A673 (cell line): ENCODE measurements at regions not wholly inside any gene's neighbourhood (a gene's known extent, or its start where the extent isn't known, plus 50 kb on each side); places are given as distances from the start of the nearest gene placed in this dataset.

Source experiments
- BruUV-seq: library from RNA; stranded (reverse); fragments of 400-500 nt; replicated peaks from 2 replicates; lab custom pipeline; 2021; lab: Mats Ljungman, UMichigan
- CTCF ChIA-PET: fragments of 300-600 bp; sonication (Branson Sonifier 250); formaldehyde crosslinking; loops from one replicate; lab custom pipeline; 2022; ENCODE audit warnings: antibody characterized with exemption; lab: Charles Lee
- POLR2A ChIA-PET: fragments of 300-600 bp; sonication (Branson Sonifier 250); formaldehyde crosslinking; loops from one replicate; lab custom pipeline; 2022; ENCODE audit warnings: antibody characterized with exemption; ENCODE audit not compliant: low non-redundant PET; lab: Charles Lee
- DNase-seq: peaks from one replicate; pipeline ENCODE4 v3.0.0-alpha.2; 2015; ENCODE audit warnings: low spot score
- H3K27ac ChIP-seq: fragments of 200-600 bp; sonication (generic); 2 replicates; pipeline ENCODE4 v1.5.1; 2016; ENCODE audit warnings: mixed run types, low read depth, mild to moderate bottlenecking, mixed read lengths, antibody characterized with exemption, low read length; ENCODE audit not compliant: poor library complexity, severe bottlenecking
- H3K27me3 ChIP-seq: fragments of 200-600 bp; sonication (generic); replicated peaks from 2 replicates; pipeline ENCODE4 v1.6.1; 2017; ENCODE audit warnings: mixed run types, low read depth, mild to moderate bottlenecking, mixed read lengths, antibody characterized with exemption, low read length; ENCODE audit not compliant: insufficient read depth, poor library complexity
- H3K36me3 ChIP-seq: fragments of 200-600 bp; sonication (generic); 2 replicates; pipeline ENCODE4 v1.6.1; 2016; ENCODE audit warnings: mixed run types, mild to moderate bottlenecking, mixed read lengths, antibody characterized with exemption, low read length; ENCODE audit not compliant: insufficient read depth, poor library complexity, severe bottlenecking
- H3K4me1 ChIP-seq: fragments of 200-600 bp; sonication (generic); 2 replicates; pipeline ENCODE4 v1.6.1; 2017; ENCODE audit warnings: mixed run types, mild to moderate bottlenecking, mixed read lengths, antibody characterized with exemption, low read length; ENCODE audit not compliant: insufficient read depth, poor library complexity, severe bottlenecking
- H3K4me3 ChIP-seq: fragments of 200-600 bp; sonication (generic); 2 replicates; pipeline ENCODE4 v1.5.1; 2016; ENCODE audit warnings: low read depth, mixed run types, mild to moderate bottlenecking, mixed read lengths, low read length; ENCODE audit not compliant: poor library complexity, severe bottlenecking
- H3K9me3 ChIP-seq: fragments of 200-600 bp; sonication (generic); 2 replicates; pipeline ENCODE4 v1.6.1; 2016; ENCODE audit warnings: mixed run types, low read depth, mild to moderate bottlenecking, mixed read lengths, antibody characterized with exemption, low read length; ENCODE audit not compliant: poor library complexity, severe bottlenecking
- CTCF ChIP-seq: fragments of 300-800, 200-600 bp; sonication (generic); conservative IDR thresholded peaks from 2 replicates; pipeline ENCODE4 v1.5.1; 2017; ENCODE audit warnings: low read depth, mild to moderate bottlenecking, antibody characterized with exemption, low read length, moderate library complexity, mixed read lengths
- EZH2 ChIP-seq: fragments of 200-600 bp; sonication (generic); IDR thresholded peaks from 2 replicates; pipeline ENCODE4 v1.6.1; 2017; ENCODE audit warnings: borderline replicate concordance, low read depth, mild to moderate bottlenecking, mixed read lengths, antibody characterized with exemption, low read length; ENCODE audit not compliant: poor library complexity, severe bottlenecking
- intact Hi-C: fragments of 100-400 bp; cut with micrococcal nuclease; formaldehyde crosslinking; loops from one replicate; pipeline ENCODE4 v1.10.0; 2022; ENCODE audit not compliant: unreplicated experiment

- ChIA-PET CTCF (no interaction called here), POLR2A (no interaction called here)
- Histone ChIP-seq H3K4me3 (no peak overlapping the region), H3K27me3 (peaks cover 76% of the 10 kb centered on the region), H3K9me3 (no peaks in the 10 kb centered on the region), H3K36me3 (no peaks in the 10 kb centered on the region), H3K4me1 (peaks cover 22% of the 10 kb centered on the region), H3K27ac (no peak overlapping the region)
- no peak for DNase-seq
- BruUV-seq, result no TSS peak
- intact Hi-C loops, result no loop called here
- TF ChIP-seq EZH2 (no peak), CTCF (no peak)
These were observed 66.3 kb upstream of the ESRRB start for GRCh38 chr14:76309572-76310162.

GRCh38 chr14:76311079-76311758 lies 64.7 kb upstream of the ESRRB start:
- CTCF ChIA-PET, result interaction anchor here (0.7 kb wide), 1 partner anchor 1814 kb away, joined by 3 read pairs; no protein-coding TSS in a partner anchor
- no TSS peak for BruUV-seq
- Histone ChIP-seq H3K9me3 (no peaks in the 10 kb centered on the region), H3K4me1 (peaks cover 27% of the 10 kb centered on the region), H3K27ac (no peak overlapping the region), H3K4me3 (no peak overlapping the region), H3K27me3 (peaks cover 73% of the 10 kb centered on the region), H3K36me3 (no peaks in the 10 kb centered on the region)
- no peak for DNase-seq
- no peak for TF ChIP-seq EZH2
- no peak for TF ChIP-seq CTCF
- intact Hi-C loops, result no loop called here
- POLR2A ChIA-PET, result no interaction called here

- POLR2A ChIA-PET, result no interaction called here
- Histone ChIP-seq H3K9me3 (no peaks in the 10 kb centered on the region), H3K27me3 (peaks cover 73% of the 10 kb centered on the region), H3K36me3 (no peaks in the 10 kb centered on the region), H3K27ac (no peak overlapping the region), H3K4me3 (no peak overlapping the region), H3K4me1 (peaks cover 27% of the 10 kb centered on the region)
- no peak for DNase-seq
- intact Hi-C loops, result no loop called here
- BruUV-seq, result no TSS peak
- TF ChIP-seq CTCF, result no peak
- TF ChIP-seq EZH2, result no peak
- CTCF ChIA-PET, result no interaction called here
These were observed 63.1 kb upstream of the ESRRB start for GRCh38 chr14:76312821-76313220.
